ENCODE measurements at regions not wholly inside any gene's neighbourhood (a gene's known extent, or its start where the extent isn't known, plus 50 kb on each side); places are given as distances from the start of the nearest gene placed in this dataset.

DNA sequence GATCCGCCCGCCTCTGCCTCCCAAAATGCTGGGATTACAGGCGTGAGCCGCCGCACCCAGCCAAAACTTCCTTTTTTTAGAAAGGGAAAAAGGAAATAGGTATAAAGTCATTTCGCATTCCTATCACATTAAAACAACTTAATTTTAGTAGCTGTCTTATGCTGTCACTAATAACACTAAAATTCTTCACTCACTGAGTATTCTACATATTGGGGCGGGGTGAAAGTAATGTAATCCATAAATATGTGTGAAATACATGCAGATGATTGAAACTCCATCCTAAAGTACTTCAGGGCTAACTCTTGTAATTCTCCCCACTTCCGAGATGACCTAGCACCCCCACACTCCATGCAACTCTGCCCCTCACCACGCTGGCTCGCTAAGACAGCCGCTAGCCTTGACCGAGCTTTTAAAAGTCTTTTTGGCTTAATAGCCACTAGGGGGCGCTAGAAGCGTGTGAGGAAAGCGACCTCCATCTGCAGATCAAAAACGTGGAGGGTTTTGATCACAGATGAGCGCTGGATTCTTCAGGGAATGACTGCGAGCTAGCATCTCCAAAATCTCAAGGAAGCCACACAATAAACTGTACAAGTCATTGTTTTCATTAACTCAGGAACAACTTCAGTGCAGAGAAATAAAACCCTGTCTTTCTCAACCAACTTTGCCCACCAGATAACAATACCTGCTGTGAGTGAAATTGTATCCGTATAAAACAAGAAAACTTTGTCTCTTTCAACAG, 129.3 kb upstream of the IGF1R start:
- Mint-ChIP-seq H3K4me1 (ENCODE audit: low read depth) (peaks cover 6% of the 10 kb centered on the region), H3K27ac (no peak overlapping the region), H3K9me3 (no peaks in the 10 kb centered on the region), H3K36me3 (ENCODE audit: low read depth) (no peaks in the 10 kb centered on the region), H3K4me3 (no peak overlapping the region), H3K27me3 (ENCODE audit: low read depth) (peaks cover 3% of the 10 kb centered on the region)

DNA sequence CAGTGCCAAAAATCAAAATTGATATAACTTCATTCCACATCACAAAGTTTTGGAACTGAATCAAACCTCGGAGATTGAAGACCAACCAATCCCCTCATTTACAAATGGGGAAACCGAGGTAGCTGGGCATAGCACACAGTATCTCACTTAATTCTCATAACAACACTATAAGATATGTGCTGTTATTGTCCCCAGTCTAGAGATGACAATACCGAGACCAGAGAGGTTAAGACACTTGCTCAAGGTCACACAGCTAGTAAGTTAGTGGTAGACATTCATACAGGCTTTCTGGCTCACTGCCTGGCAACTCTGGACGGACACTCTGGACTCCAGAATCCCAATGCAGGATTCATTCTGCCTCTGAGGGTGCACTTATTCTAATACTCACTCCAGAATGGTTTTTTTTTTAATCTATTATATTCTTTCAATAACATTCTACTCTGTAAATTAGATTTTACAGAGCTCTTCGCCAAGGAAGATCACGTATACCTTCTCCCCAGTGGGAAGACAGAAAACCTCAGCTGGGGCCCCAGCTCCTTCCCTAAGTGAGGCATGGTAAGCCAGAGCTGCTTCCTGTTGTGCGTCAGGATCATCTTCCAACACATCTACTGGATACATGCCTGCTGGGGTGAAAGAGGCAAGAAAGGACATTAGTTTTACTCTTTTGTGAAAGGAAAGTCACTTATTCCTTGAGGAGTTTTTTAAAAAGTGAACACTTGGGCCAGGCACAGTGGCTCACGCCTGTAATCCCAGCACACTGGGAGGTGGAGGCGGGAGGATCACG, 128.4 kb upstream of the IGF1R start:
- Mint-ChIP-seq H3K27me3 (ENCODE audit: low read depth) (peaks cover 3% of the 10 kb centered on the region), H3K9me3 (no peaks in the 10 kb centered on the region), H3K4me3 (no peak overlapping the region), H3K27ac (no peak overlapping the region), H3K36me3 (ENCODE audit: low read depth) (no peaks in the 10 kb centered on the region), H3K4me1 (ENCODE audit: low read depth) (peaks cover 6% of the 10 kb centered on the region)

DNA sequence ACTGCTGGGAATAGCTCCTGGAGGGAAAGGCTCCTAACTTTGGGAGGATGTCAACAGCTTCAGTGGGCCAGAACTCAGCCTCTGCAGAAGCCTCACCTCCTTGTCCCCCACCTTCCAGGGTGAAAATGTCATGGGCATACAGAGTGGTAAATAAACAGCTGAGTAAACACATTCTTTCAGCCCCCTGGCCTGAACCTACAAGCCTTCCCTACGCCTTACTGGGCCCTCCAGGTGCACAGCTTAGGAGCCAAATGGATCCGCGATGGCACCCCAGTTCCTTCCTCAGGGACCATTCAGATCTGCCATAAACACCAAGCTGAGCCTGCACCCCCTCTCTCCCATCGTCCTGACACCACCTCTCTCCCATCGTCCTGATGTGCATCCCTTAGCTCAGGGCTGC, 126.2 kb upstream of the IGF1R start:
- H3K27me3 Mint-ChIP-seq (ENCODE audit: low read depth) = peaks cover 3% of the 10 kb centered on the region
- H3K27ac Mint-ChIP-seq = no peak overlapping the region
- H3K36me3 Mint-ChIP-seq (ENCODE audit: low read depth) = no peaks in the 10 kb centered on the region
- peaks cover 6% of the 10 kb centered on the region for H3K4me1 Mint-ChIP-seq (ENCODE audit: low read depth)
- no peak overlapping the region for H3K4me3 Mint-ChIP-seq
- H3K9me3 Mint-ChIP-seq = no peaks in the 10 kb centered on the region

DNA sequence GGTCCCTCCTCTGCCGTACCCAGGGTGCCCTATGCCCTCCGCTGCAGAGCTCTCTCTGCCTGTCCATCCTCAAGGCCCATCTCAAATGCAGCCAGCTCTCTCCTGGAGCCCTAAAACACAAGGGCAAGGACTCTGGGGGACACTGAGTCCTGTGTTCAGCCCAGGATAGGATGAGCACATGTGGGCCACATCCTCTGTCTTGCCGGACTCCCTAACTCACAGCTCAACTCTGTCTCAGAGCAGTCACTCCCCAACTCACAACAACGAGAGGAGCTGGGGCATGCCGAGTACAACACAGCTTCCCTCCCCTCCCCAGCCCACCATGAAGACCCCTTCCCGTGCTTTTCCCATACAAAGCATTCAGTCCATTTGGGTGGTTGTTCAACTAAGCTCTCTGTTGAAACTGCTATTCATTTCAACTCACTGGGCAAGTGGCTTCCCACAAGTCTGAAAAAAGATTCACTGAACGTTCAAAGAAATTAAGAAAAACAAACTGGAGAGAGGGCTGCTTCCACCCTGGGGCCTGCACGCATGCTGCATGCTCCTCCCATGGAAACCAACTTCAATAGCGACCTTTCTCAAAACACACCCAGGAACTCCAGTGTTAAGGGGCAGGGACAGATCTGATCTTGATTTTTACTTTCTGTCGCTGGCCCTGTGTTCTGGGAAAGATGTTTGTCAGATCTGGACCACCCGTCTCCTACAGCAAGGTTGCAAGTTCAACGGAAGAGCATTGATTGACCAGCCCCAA, 124.3 kb upstream of the IGF1R start:
- Mint-ChIP-seq H3K4me1 (ENCODE audit: low read depth) (peaks cover 2% of the 10 kb centered on the region), H3K36me3 (ENCODE audit: low read depth) (no peaks in the 10 kb centered on the region), H3K27ac (no peak overlapping the region), H3K4me3 (no peak overlapping the region), H3K27me3 (ENCODE audit: low read depth) (peaks cover 2% of the 10 kb centered on the region), H3K9me3 (no peaks in the 10 kb centered on the region)

DNA sequence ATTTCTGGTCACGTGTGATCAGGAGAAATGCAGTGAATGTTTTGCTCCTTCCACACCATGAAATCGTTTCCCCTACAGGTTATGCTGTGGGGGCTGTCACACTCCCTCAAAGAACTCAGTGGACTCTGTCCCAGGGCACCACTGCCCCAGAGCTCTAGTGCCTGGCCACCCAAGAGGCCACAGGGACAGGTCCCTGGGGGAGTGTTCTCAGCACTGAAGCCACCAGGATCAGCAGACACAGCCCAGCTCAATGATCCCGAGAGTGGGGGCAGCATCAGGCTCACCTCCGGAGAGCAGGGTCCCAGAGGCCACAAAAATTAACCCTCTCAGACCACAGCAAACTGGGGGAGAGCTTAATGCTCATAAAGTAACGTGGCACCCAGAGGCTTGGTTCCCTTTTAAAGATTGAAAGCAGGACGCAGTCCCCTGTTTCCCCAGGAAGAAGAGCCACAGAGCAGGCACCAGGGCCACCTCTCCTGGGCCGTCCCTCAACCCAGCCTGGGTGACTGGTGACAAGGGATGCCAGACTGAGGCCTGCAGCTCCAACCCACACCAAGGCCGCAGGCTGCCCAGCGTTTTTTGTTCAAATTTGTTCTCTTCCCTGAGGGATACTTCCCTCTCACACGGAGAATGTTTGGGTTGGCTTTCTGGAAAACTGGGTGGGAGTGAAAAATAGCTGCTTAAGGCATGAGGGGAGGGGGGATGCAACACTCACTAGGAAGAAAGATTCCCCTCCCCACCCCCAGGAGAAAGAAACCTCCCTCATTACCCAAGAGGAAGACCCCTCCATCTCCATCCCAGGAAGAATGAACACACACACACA, 123.3 kb upstream of the IGF1R start:
- H3K27me3 Mint-ChIP-seq (ENCODE audit: low read depth) = no peaks in the 10 kb centered on the region
- H3K4me1 Mint-ChIP-seq (ENCODE audit: low read depth) = no peaks in the 10 kb centered on the region
- H3K27ac Mint-ChIP-seq = no peak overlapping the region
- H3K4me3 Mint-ChIP-seq = no peak overlapping the region
- H3K36me3 Mint-ChIP-seq (ENCODE audit: low read depth) = no peaks in the 10 kb centered on the region
- no peaks in the 10 kb centered on the region for H3K9me3 Mint-ChIP-seq

DNA sequence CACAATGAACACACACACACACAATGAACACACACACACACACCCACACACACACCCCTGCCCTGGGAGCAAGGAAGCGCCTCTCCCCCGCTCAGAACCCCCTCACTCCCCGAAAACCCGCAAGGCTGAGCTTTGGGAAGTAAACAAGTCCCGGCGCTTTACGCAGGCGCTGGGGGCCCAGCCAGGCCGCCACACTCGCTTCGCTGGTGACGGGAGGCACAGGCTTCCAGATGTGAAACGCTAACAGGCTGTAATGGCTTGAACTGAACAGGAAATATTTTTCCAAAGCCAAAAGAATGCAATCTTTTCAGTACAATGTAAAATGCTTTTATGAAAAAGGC, 122.7 kb upstream of the IGF1R start:
- Mint-ChIP-seq H3K4me3 (no peak overlapping the region), H3K9me3 (no peaks in the 10 kb centered on the region), H3K4me1 (ENCODE audit: low read depth) (no peaks in the 10 kb centered on the region), H3K27ac (no peak overlapping the region), H3K36me3 (ENCODE audit: low read depth) (no peaks in the 10 kb centered on the region), H3K27me3 (ENCODE audit: low read depth) (no peaks in the 10 kb centered on the region)

DNA sequence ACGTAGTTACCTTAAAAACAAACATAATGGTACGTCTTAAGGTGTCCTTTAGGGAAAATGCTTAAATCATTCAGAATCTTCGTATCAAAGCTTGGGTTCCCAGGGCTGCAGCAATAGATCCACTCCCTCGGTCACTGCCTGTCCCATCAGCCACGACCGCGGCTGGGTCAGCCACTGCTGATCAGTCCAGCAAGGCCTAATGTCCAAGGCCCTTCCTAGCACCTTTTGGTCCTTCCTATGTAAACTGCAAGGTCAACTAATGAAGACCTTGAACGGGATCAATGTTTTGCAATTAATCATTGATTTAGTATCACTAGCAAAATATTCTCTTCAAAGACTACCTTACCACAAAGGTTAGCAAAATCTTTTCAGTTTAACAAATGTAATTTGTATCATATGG, 122.2 kb upstream of the IGF1R start:
- Mint-ChIP-seq H3K4me1 (ENCODE audit: low read depth) (no peaks in the 10 kb centered on the region), H3K4me3 (no peak overlapping the region), H3K27me3 (ENCODE audit: low read depth) (no peaks in the 10 kb centered on the region), H3K27ac (no peak overlapping the region), H3K9me3 (no peaks in the 10 kb centered on the region), H3K36me3 (ENCODE audit: low read depth) (no peaks in the 10 kb centered on the region)

DNA sequence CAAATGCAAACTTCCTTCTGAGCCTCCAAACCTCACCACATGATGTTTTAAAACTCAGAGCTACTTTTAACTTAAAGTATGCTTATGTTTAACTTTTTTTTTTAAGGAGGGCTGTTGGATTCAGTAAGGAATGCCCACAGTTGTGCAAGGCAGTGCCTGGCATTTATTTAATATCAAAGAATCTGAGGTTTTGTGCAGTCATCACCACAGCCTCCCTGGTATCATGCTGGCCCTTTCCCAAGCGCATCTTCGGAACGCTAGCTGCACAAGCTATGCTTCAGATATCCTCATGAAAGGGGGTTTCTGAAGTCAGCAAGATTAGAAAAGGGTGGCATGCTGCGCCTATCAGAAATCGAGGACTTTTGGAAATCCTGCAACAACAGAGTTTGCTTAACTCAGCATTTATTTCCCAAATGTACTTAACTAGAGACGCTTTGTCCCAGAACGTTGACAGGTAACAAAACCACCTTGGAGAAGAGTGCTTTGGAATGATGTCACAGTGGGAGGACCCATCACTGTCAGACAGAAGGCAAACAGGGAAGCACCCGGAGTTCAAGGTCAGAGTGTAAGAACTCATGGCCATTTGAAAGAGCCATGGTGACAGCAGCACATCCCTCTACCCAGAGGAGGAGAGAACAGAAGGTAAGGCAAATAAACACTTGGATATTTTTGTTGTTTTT, 120.2 kb upstream of the IGF1R start:
- H3K27me3 Mint-ChIP-seq (ENCODE audit: low read depth) = peaks cover 2% of the 10 kb centered on the region
- H3K4me3 Mint-ChIP-seq = no peak overlapping the region
- no peaks in the 10 kb centered on the region for H3K9me3 Mint-ChIP-seq
- H3K36me3 Mint-ChIP-seq (ENCODE audit: low read depth) = no peaks in the 10 kb centered on the region
- no peaks in the 10 kb centered on the region for H3K4me1 Mint-ChIP-seq (ENCODE audit: low read depth)
- H3K27ac Mint-ChIP-seq = no peak overlapping the region

DNA sequence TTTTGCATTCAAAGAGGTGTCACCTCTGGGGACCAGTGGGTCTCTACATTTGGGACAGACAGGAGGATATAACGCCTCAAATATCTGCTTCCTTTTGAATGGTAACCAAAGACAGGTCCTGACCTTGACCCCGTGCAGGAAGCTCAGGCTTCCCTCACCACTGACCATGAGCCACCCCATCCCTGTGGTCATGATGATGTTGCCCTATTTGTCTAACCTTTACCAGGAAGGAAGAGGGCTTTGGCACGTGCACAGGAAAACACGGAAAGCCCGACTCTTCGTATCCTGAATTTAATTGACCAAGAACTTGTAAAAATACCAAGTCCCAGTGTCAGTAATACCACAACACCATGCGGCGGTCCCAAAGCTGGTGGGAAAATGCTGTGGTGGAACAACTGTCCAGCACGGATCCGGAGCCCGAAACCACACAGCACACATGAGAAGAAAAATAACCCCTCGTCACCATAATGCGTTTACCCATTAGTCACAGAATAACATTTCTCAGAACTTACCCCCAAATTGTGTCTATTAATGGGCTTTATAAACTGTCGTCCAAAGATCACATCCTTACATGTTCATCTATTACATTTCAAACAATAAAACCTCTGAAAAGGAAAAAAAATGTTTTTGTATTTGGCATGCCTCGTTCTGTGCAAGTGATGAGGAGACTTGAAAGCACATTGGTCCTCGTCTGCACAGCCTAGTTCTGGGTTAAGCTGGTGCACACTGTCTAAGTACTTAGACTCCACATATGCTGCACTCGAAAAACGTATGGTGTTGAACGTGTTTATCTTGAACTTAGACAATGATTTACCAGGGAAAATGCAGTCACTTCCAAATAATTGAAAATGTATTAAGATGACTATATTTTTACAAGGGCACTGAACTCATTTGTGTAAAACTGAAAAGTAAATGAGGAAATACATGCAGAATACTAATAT, 118.9 kb upstream of the IGF1R start:
- no peak overlapping the region for H3K4me3 Mint-ChIP-seq
- H3K36me3 Mint-ChIP-seq (ENCODE audit: low read depth) = no peaks in the 10 kb centered on the region
- no peaks in the 10 kb centered on the region for H3K4me1 Mint-ChIP-seq (ENCODE audit: low read depth)
- no peaks in the 10 kb centered on the region for H3K9me3 Mint-ChIP-seq
- peaks cover 6% of the 10 kb centered on the region for H3K27me3 Mint-ChIP-seq (ENCODE audit: low read depth)
- no peak overlapping the region for H3K27ac Mint-ChIP-seq

DNA sequence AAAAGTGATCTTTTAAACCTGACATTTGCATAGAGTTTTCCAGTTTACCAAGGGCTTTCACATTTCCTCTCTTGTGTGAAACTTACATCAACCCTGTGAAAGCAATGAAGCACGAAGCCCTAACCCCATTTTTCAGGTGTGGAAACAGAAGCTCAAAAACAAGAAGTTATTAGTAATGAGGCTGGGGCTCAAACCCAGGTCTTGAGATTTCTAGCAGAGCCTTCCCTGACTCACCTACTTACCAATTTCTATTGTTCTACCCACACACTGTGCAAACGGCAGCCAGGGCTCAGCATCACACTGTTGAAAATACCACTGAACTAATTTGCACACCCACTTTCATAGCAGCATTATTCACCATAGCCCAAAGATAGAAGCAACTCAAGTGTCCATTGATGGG, 117.8 kb upstream of the IGF1R start:
- Mint-ChIP-seq H3K27ac (no peak overlapping the region), H3K9me3 (no peaks in the 10 kb centered on the region), H3K27me3 (ENCODE audit: low read depth) (peaks cover 6% of the 10 kb centered on the region), H3K4me1 (ENCODE audit: low read depth) (no peaks in the 10 kb centered on the region), H3K4me3 (no peak overlapping the region), H3K36me3 (ENCODE audit: low read depth) (no peaks in the 10 kb centered on the region)

DNA sequence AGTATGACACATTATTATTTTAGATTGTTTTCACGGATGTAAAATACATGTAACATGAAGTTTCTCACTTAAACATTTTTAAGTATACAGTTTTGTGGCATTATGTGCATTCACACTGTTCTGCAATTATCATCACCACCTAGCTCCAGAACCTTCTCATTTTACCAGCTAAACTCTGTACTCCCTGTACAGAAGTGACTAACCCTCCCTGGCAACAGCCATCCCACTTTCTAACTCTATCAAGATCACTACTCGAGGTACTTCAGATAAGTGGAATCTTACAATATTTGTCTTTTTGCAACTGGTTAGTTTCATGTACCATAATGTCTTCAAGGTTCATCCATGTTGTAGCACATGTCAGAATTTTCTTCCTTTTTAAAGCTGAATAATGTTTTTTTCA, 116.3 kb upstream of the IGF1R start:
- Mint-ChIP-seq H3K9me3 (no peaks in the 10 kb centered on the region), H3K4me3 (no peak overlapping the region), H3K27me3 (ENCODE audit: low read depth) (peaks cover 6% of the 10 kb centered on the region), H3K27ac (no peak overlapping the region), H3K36me3 (ENCODE audit: low read depth) (no peaks in the 10 kb centered on the region), H3K4me1 (ENCODE audit: low read depth) (no peaks in the 10 kb centered on the region)

DNA sequence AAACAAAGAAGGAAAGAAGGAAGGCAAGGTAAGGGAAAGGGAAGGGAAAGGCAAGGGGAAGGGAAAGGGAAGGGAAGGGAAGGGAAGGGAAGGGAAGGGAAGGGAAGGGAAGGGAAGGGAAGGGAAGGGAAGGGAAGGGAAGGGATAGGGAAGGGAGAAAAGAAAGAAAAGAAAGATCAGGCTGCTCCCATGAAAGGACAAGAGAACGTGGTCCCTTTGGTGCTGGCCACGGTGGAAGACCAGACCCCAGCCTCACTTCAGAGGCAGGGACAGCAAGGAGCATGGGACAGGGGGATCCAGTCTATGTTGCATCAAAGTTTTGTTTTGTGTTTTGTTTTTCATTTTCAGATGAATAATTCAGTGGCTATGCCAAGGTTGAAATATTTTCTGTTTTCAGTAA, 111.4 kb upstream of the IGF1R start:
- Mint-ChIP-seq H3K27me3 (ENCODE audit: low read depth) (peaks cover 11% of the 10 kb centered on the region), H3K9me3 (no peaks in the 10 kb centered on the region), H3K4me3 (no peak overlapping the region), H3K36me3 (ENCODE audit: low read depth) (no peaks in the 10 kb centered on the region), H3K27ac (no peak overlapping the region), H3K4me1 (ENCODE audit: low read depth) (no peaks in the 10 kb centered on the region)

DNA sequence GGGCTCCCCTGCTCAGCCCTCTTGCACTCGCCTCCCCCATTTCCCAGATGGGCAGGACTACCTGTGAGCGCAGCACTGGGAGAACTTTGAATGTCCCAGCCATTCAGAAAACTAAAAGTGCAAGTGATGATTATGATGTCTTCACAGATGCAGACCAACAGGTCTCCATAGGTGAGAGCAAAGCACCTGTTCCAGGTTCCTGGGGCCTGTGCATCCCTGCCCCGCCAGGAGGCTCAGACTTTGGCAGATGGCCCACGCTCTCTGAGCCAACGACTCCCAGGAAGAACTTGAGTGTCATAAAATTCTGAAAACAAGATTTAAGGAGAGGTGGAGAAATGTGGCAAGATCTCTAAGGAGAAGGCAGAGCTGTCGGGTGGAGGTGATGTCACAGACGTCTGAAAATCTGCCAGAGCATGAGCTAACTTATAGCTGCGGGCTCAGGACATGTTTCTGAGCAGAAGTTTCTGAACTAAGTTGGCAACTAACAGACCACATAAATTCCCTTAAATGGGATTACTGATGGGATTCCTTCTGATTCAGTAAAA, 110.8 kb upstream of the IGF1R start:
- Mint-ChIP-seq H3K27ac (no peak overlapping the region), H3K4me3 (no peak overlapping the region), H3K27me3 (ENCODE audit: low read depth) (peaks cover 11% of the 10 kb centered on the region), H3K36me3 (ENCODE audit: low read depth) (no peaks in the 10 kb centered on the region), H3K9me3 (no peaks in the 10 kb centered on the region), H3K4me1 (ENCODE audit: low read depth) (no peaks in the 10 kb centered on the region)

Data from T-helper 1 cell treated with Interleukin-12 subunit alpha and Interleukin-12 subunit beta and Interleukin-4 antibody, amounts not matched to agents 30 μg/mL and 1 μg/mL, for 36 hours (primary cell).